A673 (cell line): ENCODE measurements at regions not wholly inside any gene's neighbourhood (a gene's known extent, or its start where the extent isn't known, plus 50 kb on each side); places are given as distances from the start of the nearest gene placed in this dataset.

Experiments used
- EZH2 ChIP-seq: fragments of 200-600 bp; sonication (generic); IDR thresholded peaks from 2 replicates; pipeline ENCODE4 v1.6.1; 2017; ENCODE audit warnings: borderline replicate concordance, low read depth, mild to moderate bottlenecking, mixed read lengths, antibody characterized with exemption, low read length; ENCODE audit not compliant: poor library complexity, severe bottlenecking
- TF ChIP-seq, protein P1 (sequence below): fragments of 300-800, 200-600 bp; sonication (generic); conservative IDR thresholded peaks from 2 replicates; pipeline ENCODE4 v1.5.1; 2017; ENCODE audit warnings: low read depth, mild to moderate bottlenecking, antibody characterized with exemption, low read length, moderate library complexity, mixed read lengths

DNA sequence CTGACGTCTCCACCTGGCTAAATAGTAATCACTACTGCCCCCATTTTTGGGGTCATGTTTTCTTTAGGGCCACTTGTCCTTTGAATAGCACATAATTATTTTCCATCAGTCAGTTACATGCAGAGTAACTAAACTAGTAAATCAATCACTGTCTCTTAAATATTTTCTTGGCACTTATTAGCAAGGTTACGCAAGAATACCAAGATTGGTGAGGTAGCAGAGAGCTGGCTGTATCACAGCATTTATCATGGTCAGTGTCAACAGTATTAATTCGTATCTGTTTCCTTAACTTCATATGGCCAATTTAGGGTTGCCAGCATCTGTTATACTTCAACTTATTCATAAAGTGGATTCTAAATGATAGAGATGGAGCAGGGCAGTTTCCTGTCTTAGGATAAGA is 346.8 kb upstream of the FAM174A start:
- TF ChIP-seq, protein P1, sequence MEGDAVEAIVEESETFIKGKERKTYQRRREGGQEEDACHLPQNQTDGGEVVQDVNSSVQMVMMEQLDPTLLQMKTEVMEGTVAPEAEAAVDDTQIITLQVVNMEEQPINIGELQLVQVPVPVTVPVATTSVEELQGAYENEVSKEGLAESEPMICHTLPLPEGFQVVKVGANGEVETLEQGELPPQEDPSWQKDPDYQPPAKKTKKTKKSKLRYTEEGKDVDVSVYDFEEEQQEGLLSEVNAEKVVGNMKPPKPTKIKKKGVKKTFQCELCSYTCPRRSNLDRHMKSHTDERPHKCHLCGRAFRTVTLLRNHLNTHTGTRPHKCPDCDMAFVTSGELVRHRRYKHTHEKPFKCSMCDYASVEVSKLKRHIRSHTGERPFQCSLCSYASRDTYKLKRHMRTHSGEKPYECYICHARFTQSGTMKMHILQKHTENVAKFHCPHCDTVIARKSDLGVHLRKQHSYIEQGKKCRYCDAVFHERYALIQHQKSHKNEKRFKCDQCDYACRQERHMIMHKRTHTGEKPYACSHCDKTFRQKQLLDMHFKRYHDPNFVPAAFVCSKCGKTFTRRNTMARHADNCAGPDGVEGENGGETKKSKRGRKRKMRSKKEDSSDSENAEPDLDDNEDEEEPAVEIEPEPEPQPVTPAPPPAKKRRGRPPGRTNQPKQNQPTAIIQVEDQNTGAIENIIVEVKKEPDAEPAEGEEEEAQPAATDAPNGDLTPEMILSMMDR, result no peak
- no peak for TF ChIP-seq EZH2
